ENCODE measurements at regions not wholly inside any gene's neighbourhood (a gene's known extent, or its start where the extent isn't known, plus 50 kb on each side); places are given as distances from the start of the nearest gene placed in this dataset.

DNA sequence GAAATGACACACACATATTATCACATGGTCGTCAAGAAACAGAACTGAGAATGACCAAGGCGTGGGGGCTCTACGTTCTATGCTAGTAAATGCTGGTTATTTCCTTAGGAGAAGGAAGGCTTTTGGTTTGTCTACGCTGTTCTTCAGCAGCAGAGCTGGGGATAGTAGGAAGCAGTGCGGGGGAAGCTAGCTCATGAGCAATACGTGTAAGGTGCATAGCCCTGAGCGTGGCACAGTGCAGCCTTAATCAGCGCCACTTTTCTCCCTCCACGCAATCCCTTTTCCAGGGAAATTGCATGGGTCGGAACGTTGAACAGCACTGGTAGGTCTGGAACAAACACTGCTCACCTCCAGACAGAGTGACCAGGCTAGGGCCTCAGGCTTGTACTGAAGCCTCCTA is 199.6 kb upstream of the FBXO11 start:
- TF ChIP-seq, protein P1, sequence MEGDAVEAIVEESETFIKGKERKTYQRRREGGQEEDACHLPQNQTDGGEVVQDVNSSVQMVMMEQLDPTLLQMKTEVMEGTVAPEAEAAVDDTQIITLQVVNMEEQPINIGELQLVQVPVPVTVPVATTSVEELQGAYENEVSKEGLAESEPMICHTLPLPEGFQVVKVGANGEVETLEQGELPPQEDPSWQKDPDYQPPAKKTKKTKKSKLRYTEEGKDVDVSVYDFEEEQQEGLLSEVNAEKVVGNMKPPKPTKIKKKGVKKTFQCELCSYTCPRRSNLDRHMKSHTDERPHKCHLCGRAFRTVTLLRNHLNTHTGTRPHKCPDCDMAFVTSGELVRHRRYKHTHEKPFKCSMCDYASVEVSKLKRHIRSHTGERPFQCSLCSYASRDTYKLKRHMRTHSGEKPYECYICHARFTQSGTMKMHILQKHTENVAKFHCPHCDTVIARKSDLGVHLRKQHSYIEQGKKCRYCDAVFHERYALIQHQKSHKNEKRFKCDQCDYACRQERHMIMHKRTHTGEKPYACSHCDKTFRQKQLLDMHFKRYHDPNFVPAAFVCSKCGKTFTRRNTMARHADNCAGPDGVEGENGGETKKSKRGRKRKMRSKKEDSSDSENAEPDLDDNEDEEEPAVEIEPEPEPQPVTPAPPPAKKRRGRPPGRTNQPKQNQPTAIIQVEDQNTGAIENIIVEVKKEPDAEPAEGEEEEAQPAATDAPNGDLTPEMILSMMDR (conservative IDR thresholded peaks at IDR 0.05; ENCODE audit: low read depth, low read length) = no peak
- TF ChIP-seq EZH2 (IDR thresholded peaks at IDR 0.05; ENCODE audit: low read length, unreplicated experiment) = no peak
- TF ChIP-seq EZH2phosphoT487 (IDR thresholded peaks at IDR 0.05; ENCODE audit: borderline replicate concordance, low read length) = no peak

Measured in PC-3 (cell line).